Posterior cingulate gyrus (tissue), 11 donors: ENCODE measurements at regions not wholly inside any gene's neighbourhood (a gene's known extent, or its start where the extent isn't known, plus 50 kb on each side); places are given as distances from the start of the nearest gene placed in this dataset.
"Not testable (repeated sequence)": the region's sequence is repeated elsewhere in the genome, so short reads cannot be mapped to it uniquely, and the experiment has no call there.

ENCODE experiments used
- DNase-seq, 10 donors: peaks; one replicate each; pipeline versions ENCODE4 v3.0.0 to v3.0.0-alpha.2; 2020 to 2021; ENCODE audit warnings: mixed read lengths in 3 of 10
- intact Hi-C: fragments of 100-400 bp; cut with DNase I; formaldehyde crosslinking; loops from one replicate; pipeline ENCODE4 v1.15.1; 2023

DNA sequence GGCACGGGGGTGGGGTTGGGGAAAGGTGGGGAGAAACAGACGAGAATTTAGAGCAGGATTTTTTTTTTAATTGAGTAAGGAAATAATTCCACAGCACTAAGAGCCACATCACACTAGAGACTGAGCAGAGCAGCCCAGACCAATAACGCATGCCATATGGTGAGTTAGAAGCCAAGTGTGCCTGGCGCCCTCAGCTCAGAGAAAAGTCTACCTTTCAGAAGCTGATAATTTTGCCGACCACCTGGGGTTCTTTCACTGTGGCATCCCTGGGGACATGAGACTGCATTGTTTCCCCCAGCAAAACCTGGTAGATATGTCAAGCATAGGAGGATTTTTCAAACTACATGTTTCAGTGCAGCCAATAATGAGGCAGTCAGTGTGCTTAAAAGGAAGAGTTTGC lies 516.8 kb downstream of the SMARCA1 start:
- intact Hi-C loops: no loop called here
- DNase-seq: no peak

DNA sequence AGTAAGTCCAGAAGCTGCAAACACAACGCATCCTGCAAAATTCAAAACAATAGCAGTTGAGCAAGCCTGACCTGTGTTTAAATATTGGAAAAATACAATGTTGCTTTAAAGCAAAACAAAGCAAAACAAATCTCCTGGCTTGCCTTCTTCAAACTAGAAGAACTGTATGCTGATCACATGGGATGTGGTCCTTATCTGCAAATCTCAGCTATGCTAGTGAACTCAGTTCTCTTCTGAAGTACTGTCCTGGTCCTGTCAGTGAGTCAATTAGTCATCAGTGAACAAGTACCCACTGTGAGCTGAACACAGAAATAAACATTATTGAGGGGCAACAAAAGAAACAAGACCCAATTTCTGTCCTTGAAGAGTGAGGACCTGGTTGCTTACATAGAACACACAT lies 522.5 kb downstream of the SMARCA1 start:
- intact Hi-C loops: no loop called here
- DNase-seq: no peak

GRCh38 chrX:129000018-129000417 lies 523.3 kb downstream of the SMARCA1 start:
- intact Hi-C loops: no loop called here
- no peak for DNase-seq

- intact Hi-C loops: no loop called here
- peak in 1 of 10 donors; percentile 48 for DNase-seq
Observed at GRCh38 chrX:128992107-128992971, 531.0 kb downstream of the SMARCA1 start.

- intact Hi-C loops: no loop called here
- DNase-seq: peak; percentile 12 to 88 (median 43)
Observed at GRCh38 chrX:128975745-128976144, 547.5 kb downstream of the SMARCA1 start.

DNA sequence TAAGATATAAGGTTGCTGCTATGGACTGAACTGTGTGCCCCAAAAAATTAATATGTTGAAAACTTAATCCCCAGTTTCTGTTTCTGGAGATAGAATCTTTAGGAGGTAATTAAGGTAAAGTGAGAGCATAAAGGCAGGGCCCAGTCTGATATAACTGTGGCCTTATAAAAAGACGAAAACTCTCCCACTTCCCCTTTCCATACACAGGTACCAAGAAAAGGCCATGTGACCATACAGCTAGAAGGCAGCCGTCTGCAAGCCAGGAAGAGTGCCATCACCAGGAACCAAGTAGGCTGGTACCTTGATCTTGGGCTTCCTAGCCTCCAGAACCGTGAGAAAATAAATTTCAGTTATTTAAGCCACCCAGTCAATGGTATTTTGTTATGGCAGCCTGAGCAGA lies 550.3 kb downstream of the SMARCA1 start:
- no peak for DNase-seq
- intact Hi-C loops: no loop called here

GRCh38 chrX:128961290-128961689 lies 562.0 kb downstream of the SMARCA1 start:
- DNase-seq: no peak
- intact Hi-C loops: no loop called here

- intact Hi-C loops, DNase-seq: not testable (repeated sequence)
Observed at GRCh38 chrX:128954697-128955096, 568.6 kb downstream of the SMARCA1 start.

DNA sequence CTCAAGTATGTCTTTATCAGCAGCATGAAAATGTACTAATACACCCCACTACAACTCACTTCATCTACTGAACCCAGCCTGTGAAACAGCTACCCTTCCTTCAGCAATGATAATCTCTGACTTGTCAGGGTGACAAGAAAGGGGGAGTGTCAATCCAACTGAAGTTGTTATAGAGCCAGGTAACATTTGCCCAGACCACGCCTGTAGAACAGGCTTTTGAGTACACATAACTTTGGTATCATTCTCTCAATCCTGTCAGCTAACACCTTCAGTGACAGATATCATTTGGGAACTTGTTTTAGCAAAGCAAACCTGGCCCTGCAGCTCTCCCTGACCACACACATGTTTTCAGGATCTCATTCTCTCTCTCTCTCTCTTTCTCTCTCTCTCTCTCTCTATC lies 592.2 kb downstream of the SMARCA1 start:
- no peak for DNase-seq
- intact Hi-C loops: no loop called here

GRCh38 chrX:128929271-128930057 lies 593.8 kb downstream of the SMARCA1 start:
- no peak for DNase-seq
- intact Hi-C loops: no loop called here

DNA sequence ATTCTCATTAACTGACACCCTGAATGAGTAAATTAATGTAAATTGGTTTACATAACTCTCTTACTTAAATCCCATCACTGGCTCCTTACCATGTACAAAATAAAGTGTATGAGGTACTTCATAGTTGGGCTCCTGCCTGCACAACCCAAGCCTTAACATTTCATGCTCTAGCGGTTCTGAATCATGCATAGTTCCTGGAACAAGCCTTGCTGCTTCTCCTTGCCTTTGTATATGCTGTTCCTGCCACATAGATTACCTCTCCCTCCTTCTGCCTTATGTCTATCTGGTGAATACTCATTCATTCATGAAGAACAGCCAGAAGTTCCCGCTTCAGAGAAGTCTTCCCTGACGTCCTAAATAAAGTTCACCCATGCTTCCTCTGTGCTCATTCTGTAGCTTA lies 594.7 kb downstream of the SMARCA1 start:
- DNase-seq: no peak
- intact Hi-C loops: no loop called here

- no peak for DNase-seq
- intact Hi-C loops: no loop called here
Observed at GRCh38 chrX:128927363-128927762, 595.9 kb downstream of the SMARCA1 start.

DNA sequence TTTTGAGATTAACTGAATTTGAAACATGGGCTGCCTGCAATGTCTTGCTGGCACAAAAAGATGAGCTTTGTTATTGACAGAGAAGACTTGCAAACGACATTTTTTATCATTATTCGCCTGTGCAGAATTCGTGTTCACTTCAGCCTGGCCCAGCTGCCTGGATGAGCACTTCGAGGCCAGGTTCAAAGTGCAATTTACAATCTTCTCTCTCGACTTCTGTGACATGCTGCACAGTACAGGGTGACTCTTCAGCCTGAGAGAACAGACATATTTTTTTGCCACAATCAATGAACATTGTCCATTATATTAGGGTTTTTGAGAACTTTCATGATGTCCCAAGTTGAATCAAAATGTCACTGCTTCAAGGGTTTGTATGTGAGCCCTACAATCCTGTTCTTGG lies 616.5 kb downstream of the SMARCA1 start:
- intact Hi-C loops: no loop called here
- DNase-seq: no peak

- DNase-seq: no peak
- intact Hi-C loops: no loop called here
Observed at GRCh38 chrX:128901018-128901417, 622.3 kb downstream of the SMARCA1 start.

DNA sequence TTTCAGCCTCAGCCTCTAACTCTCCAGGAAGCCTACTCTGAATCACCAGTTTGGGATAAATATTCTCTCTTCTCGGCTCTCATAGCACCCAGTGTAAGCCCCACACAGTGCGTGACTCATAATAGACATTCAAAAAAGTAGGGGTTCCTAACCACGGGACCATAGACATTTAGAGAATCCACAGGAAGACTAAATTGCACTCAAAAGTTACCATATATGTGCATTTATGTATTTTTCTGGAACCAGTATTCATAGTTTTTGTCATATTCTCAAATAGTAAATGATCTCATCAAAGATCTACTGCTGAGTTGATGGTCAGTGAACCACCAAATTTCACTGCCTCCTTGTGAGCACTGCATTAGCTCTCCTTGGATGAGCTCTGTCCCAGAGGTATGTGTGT lies 625.7 kb downstream of the SMARCA1 start:
- no peak for DNase-seq
- intact Hi-C loops: no loop called here

DNA sequence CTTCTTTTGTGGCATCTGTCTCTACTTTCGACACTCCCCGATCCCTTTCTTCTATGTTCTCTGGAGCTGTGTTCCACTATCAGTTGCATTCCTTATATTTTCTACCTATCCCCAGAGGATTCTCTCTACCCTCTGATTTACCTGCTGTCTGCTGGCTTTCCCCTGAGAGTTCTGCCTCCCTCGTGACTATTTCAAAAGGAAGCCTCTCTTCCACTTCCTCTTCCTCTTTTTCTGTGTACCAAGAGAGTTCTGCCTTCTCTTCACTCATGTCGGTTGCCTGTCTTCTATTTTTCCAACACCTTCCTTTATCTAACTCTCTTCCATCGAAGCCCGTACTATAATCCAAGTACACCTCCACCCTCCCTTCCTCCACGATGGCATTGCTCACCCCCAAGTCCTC lies 631.7 kb downstream of the SMARCA1 start:
- intact Hi-C loops: no loop called here
- DNase-seq: no peak

- DNase-seq: no peak
- intact Hi-C loops: no loop called here
Observed at GRCh38 chrX:128884430-128884829, 638.9 kb downstream of the SMARCA1 start.

- intact Hi-C loops: no loop called here
Observed at GRCh38 chrX:128883650-128884049, 639.6 kb downstream of the SMARCA1 start.

DNA sequence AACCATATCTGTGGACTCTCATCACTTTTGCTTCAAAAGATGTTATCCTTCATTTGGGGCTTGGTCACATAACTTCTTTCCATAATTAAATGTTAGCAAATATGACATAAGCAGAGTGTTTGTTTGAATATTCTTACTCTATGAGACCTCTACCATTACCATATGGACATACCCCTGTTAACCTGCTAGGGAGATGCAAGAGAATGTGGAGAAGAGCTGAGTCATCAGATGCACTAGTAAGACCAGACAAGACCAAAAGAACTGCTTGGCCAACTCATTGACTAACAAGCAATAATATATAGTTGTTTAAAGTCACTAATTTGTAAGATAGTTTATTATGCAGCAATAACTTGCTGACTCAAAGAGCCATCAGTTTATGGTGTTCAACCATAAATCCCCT lies 652.9 kb downstream of the SMARCA1 start:
- no peak for DNase-seq

More at GRCh38 chrX:128883650-128884049, 639.6 kb downstream of the SMARCA1 start:
- no peak for DNase-seq

GRCh38 chrX:128862557-128862956 lies 660.7 kb downstream of the SMARCA1 start:
- DNase-seq: no peak
- intact Hi-C loops: no loop called here

More for the DNA sequence above, 652.9 kb downstream of the SMARCA1 start:
- intact Hi-C loops: no loop called here

DNA sequence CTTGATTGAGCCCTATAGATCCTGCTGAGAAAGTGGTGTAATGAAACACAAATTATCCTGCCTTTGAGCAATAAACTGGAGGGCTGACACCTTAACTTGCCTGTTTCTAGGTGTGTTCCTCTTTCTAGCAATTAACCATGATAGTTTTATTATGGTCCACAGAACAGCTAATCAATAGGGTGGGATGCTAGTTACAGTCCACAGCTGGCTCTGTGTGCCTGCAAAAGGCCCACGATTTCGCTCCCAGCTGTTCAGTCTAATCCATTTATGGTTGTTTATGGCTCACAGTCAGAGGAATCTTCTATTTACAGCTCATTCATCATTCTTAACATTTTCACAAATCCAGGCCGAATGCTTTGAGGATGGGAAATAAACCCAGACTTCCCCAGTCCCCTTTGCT lies 674.9 kb downstream of the SMARCA1 start:
- peak in 1 of 10 donors; percentile 32 for DNase-seq
- intact Hi-C loops: no loop called here

DNA sequence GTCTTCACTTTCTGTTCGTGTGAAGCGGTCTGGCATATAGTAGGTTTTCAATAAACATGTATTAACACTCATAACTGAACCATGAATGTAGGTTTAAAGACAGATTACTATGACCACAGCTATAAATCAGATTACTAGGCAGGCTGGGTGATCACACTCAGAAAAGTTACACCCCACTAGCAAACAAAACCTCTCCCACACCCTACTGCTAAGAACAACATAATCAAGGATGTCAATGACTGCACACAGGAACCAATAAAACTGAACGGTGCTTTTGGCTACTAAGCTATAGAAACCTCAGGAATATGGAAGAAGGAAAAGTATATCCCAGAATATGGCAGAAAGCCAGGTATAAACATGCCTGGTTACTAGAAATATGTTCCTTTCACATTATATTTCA lies 676.9 kb downstream of the SMARCA1 start:
- intact Hi-C loops: no loop called here
- DNase-seq: no peak
